GM13977 (cell line): ENCODE measurements at regions not wholly inside any gene's neighbourhood (a gene's known extent, or its start where the extent isn't known, plus 50 kb on each side); places are given as distances from the start of the nearest gene placed in this dataset.

Experiments
- DNase-seq: peaks from one replicate; pipeline ENCODE4 v3.0.0; 2012; ENCODE audit warnings: low spot score
- in situ Hi-C: fragments of 300-500 bp; cut with MboI; formaldehyde crosslinking; loops from one replicate; pipeline ENCODE4 v1.12.0; 2022; ENCODE audit warnings: low sequenced_read_pairs, low pct_unique_long_range_greater_than_20kb, mixed read lengths, inconsistent platforms; ENCODE audit not compliant: unreplicated experiment
- TF ChIP-seq, protein P1 (sequence below): IDR thresholded peaks from 2 replicates; pipeline ENCODE4 v1.5.1; 2012; ENCODE audit warnings: mild to moderate bottlenecking, control low read depth; ENCODE audit not compliant: insufficient read depth; ENCODE audit errors: extremely low read depth, missing control alignments

DNA sequence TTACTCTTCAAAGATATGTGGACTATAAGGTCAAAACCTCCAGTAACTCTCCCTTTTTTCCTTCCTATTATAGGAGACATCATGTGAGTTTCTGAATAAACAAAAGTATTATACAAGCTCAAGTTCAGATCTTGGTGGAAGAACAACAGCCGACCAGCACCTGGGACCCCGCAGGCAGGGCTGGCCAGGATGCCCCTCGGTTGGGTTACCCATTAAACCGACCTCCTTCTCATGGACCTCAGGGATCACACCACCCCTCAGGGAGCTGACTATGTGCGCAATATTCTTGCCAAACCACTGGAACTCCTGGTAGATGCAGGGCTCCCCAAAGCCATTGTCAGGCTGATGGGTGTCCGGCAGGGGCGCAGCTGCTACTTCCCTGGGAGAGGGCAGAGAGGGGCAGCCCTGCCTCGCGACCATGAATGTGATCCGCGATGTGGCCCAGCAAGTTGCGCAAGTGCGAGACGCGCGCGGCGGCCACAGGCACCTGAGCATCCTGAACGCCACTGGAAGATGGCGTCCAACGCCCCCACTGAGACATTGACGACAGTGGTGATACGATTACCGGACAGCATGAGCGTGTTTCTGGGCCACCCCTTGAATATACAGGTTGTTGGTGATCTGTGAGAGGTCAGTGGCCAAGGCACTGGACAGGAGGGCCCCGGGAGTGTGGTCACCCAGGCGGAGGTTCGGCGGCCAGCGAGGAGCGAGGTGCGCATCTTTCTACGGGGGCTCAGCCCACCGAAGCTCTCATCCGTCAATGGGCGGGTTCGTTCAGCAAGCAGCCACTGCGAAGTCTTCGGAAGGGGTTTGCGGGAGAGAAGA lies 161.3 kb downstream of the IPMK start:
- TF ChIP-seq, protein P1, sequence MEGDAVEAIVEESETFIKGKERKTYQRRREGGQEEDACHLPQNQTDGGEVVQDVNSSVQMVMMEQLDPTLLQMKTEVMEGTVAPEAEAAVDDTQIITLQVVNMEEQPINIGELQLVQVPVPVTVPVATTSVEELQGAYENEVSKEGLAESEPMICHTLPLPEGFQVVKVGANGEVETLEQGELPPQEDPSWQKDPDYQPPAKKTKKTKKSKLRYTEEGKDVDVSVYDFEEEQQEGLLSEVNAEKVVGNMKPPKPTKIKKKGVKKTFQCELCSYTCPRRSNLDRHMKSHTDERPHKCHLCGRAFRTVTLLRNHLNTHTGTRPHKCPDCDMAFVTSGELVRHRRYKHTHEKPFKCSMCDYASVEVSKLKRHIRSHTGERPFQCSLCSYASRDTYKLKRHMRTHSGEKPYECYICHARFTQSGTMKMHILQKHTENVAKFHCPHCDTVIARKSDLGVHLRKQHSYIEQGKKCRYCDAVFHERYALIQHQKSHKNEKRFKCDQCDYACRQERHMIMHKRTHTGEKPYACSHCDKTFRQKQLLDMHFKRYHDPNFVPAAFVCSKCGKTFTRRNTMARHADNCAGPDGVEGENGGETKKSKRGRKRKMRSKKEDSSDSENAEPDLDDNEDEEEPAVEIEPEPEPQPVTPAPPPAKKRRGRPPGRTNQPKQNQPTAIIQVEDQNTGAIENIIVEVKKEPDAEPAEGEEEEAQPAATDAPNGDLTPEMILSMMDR, result no peak
- no peak for DNase-seq
- in situ Hi-C loops, result no loop called here

DNA sequence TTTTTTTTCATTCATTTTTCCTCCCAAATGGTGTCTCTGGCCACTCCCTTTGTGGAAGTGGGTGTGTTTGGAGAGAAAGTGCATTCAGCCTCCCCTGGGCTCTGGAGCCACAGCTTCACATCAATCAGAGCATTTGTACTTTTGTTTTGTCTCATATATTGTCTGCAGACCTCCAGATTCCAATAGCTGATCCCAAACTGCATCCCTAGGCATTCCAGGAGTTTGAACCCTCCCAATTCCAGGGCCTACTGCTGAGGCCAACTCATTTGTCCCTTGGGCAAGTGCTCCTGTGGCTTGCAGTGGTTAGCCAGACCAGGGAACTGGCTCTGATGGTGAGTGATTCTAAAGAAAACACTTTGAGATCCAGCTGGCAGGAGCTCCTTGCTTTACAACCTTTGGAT lies 163.3 kb downstream of the IPMK start:
- no peak for DNase-seq
- in situ Hi-C loops, result no loop called here
- TF ChIP-seq, protein P1, result no peak

DNA sequence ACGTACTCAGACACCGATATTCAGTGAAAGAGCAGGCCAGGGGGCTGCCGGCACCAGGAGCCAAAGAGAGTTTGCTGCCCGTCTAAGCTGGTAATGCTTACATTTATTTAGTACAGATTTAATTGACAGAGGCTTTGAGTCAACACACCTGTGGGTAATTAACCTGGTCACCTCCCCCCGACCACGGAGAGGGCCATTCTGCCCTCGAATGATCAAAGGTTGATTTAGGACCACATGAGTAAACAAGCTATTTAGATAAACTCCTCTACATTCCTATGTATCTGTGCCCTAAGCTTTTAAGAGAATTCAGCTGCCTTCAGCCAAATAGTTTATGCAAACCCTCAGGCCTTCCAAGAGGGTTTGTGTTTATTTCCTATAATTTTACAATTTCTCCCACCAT lies 164.8 kb downstream of the IPMK start:
- in situ Hi-C loops, result no loop called here

DNA sequence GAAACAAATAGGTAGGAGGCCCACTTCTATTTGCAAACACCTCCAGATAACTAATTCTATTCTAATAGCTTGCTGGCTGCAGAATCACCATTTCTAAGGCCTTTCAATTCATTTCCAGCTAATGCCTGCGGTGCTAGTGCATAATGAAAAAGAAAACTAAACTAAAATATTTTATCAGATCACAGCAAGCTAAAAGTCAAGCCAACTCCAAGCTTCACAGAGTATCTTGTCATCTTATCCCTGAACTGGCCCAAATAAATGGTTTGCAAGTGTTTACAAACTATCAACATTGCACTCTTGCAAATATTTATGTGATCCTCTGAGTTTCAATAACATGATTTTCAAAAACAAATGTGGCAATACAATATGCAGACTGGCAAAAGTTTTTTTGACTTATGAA lies 166.0 kb downstream of the IPMK start:
- in situ Hi-C loops, result no loop called here
- TF ChIP-seq, protein P1, result no peak
- DNase-seq, result no peak

More for the DNA sequence above, 164.8 kb downstream of the IPMK start:
- DNase-seq, result no peak
- TF ChIP-seq, protein P1, result no peak

DNA sequence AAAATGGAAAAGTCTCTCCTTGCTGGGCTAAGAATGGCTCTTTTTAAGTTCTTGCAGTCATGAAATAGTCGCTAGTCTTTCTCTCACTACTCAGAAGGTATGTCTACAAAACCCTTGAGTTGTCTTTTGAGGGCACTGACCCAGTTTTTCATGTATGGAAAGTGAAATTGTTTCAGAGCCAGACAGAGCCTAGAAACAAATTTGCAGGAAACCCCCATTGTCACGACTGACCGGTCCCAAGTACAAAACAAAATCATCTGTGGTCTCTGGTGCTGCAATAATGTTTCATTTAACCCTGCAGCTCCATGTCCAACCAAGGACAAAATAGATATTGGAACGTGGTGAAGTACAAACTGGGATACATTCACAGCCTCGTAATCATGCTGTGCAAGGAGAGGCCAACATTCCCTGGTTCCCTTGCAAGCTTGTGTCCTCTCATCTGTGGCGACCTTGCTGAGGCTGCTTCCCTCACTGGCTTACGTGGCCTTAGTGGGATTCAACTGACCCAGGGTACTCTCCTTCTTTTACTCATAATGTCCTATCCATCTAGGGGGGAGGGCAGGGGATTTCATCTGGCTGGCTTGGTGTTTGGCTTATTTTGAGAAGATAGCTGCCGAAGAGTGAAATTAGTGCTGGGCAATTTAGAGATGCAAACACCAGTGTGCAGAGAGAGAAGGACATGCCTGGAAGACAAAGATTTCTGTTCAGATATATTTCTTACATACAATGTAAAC lies 172.5 kb downstream of the IPMK start:
- peak; percentile 20 for DNase-seq
- TF ChIP-seq, protein P1, result no peak
- in situ Hi-C loops, result no loop called here

DNA sequence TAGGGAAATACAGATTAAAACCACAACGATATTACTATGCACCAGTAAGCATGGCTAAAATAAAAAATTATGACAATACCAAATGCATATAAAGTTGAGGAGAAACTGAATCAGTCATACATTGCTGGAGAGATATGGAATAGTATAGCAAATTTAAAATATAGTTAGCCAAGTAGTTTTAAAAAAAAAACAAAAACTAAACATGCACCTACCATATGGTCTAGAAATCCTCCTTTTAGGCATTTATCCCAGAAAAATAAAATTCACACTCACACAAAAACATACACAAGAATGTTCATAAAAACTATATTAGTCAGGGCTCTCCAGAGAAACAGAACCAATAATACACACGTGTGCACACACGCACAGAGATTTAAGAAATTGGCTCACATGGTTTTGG lies 175.8 kb downstream of the IPMK start:
- TF ChIP-seq, protein P1, result no peak
- in situ Hi-C loops, result no loop called here
- no peak for DNase-seq
